Tibial nerve (tissue), 3 donors: ENCODE measurements at regions not wholly inside any gene's neighbourhood (a gene's known extent, or its start where the extent isn't known, plus 50 kb on each side); places are given as distances from the start of the nearest gene placed in this dataset.

ENCODE experiments used
- CTCF ChIP-seq, 5 experiments: fragments of 200-600 bp in 3 of 5; fragments of 450-650 bp in 2 of 5; sonication (generic) in 3 of 5; IDR thresholded peaks; one replicate each; pipeline ENCODE4 v1.5.1; 2016 to 2019; ENCODE audit warnings: antibody characterized with exemption in 5 of 5, mild to moderate bottlenecking in 3 of 5, moderate library complexity in 2 of 5
- POLR2A ChIP-seq, 2 donors: fragments of 450-650 bp; IDR thresholded peaks; one replicate each; pipeline ENCODE4 v1.6.1; 2017; ENCODE audit warnings: antibody characterized with exemption in 2 of 2, mild to moderate bottlenecking in 2 of 2, moderate library complexity in 2 of 2

- TF ChIP-seq POLR2A (IDR thresholded peaks at IDR 0.05) (no peak), CTCF (IDR thresholded peaks at IDR 0.05) (no peak)
Observed at GRCh38 chr10:83706120-83706519, 433.2 kb upstream of the GHITM start.
